ENCODE measurements at regions not wholly inside any gene's neighbourhood (a gene's known extent, or its start where the extent isn't known, plus 50 kb on each side); places are given as distances from the start of the nearest gene placed in this dataset.

DNA sequence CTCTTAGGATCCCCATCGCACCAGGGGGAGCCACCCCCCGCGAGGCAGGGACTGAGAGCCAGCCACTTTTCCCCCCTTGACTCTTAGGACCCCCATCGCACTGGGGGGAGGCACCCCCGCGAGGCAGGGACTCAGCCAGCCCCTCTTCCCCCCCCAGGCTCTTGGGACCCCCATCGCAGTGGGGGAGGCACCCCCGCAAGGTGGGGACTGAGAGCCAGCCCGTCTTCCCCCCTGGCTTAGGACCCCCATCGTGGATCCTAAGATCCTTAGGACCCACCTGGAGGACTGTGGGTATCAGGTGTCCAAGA is 365.2 kb upstream of the SPRY2 start:
- Histone ChIP-seq H3K36me3 (ENCODE audit: control insufficient read depth in 4 of 4, insufficient read depth in 3 of 4, low read depth in 1 of 4, low read length in 3 of 4) (no peaks in the 10 kb centered on the region), H3K4me3 (ENCODE audit: low read depth in 1 of 3, low read length in 3 of 3) (no peak overlapping the region), H3K27ac (ENCODE audit: low read depth in 1 of 2, low read length in 2 of 2) (no peak overlapping the region), H3K9ac (ENCODE audit: low read depth in 1 of 2, low read length in 2 of 2) (no peak overlapping the region), H3K9me3 (ENCODE audit: control insufficient read depth in 4 of 4, low read length in 3 of 4) (peaks cover 0 to 4% (median 0%) of the 10 kb centered on the region in 4 donors), H3K4me1 (ENCODE audit: control insufficient read depth in 4 of 4, insufficient read depth in 4 of 4, low read length in 3 of 4) (no peaks in the 10 kb centered on the region), H3K27me3 (ENCODE audit: control insufficient read depth in 4 of 4, insufficient read depth in 4 of 4, low read length in 3 of 4) (no peaks in the 10 kb centered on the region)
- 98% methylated on average over 10 of the region's 10 CpGs for WGBS
- TF ChIP-seq GABPA (IDR thresholded peaks at IDR 0.05 in 1 of 2, conservative IDR thresholded peaks at IDR 0.05 in 1 of 2) (no peak), FOXA2 (IDR thresholded peaks at IDR 0.05) (no peak), RXRA (IDR thresholded peaks at IDR 0.05) (no peak), JUND (IDR thresholded peaks at IDR 0.05) (no peak), NR2F2 (IDR thresholded peaks at IDR 0.05) (no peak), YY1 (IDR thresholded peaks at IDR 0.05) (no peak), HNF4A (conservative IDR thresholded peaks at IDR 0.05) (no peak), SP1 (IDR thresholded peaks at IDR 0.05) (no peak), FOXA1 (IDR thresholded peaks at IDR 0.05) (no peak)
- TF ChIP-seq, protein P1, sequence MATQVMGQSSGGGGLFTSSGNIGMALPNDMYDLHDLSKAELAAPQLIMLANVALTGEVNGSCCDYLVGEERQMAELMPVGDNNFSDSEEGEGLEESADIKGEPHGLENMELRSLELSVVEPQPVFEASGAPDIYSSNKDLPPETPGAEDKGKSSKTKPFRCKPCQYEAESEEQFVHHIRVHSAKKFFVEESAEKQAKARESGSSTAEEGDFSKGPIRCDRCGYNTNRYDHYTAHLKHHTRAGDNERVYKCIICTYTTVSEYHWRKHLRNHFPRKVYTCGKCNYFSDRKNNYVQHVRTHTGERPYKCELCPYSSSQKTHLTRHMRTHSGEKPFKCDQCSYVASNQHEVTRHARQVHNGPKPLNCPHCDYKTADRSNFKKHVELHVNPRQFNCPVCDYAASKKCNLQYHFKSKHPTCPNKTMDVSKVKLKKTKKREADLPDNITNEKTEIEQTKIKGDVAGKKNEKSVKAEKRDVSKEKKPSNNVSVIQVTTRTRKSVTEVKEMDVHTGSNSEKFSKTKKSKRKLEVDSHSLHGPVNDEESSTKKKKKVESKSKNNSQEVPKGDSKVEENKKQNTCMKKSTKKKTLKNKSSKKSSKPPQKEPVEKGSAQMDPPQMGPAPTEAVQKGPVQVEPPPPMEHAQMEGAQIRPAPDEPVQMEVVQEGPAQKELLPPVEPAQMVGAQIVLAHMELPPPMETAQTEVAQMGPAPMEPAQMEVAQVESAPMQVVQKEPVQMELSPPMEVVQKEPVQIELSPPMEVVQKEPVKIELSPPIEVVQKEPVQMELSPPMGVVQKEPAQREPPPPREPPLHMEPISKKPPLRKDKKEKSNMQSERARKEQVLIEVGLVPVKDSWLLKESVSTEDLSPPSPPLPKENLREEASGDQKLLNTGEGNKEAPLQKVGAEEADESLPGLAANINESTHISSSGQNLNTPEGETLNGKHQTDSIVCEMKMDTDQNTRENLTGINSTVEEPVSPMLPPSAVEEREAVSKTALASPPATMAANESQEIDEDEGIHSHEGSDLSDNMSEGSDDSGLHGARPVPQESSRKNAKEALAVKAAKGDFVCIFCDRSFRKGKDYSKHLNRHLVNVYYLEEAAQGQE (IDR thresholded peaks at IDR 0.05): no peak
- TF ChIP-seq, protein P2, sequence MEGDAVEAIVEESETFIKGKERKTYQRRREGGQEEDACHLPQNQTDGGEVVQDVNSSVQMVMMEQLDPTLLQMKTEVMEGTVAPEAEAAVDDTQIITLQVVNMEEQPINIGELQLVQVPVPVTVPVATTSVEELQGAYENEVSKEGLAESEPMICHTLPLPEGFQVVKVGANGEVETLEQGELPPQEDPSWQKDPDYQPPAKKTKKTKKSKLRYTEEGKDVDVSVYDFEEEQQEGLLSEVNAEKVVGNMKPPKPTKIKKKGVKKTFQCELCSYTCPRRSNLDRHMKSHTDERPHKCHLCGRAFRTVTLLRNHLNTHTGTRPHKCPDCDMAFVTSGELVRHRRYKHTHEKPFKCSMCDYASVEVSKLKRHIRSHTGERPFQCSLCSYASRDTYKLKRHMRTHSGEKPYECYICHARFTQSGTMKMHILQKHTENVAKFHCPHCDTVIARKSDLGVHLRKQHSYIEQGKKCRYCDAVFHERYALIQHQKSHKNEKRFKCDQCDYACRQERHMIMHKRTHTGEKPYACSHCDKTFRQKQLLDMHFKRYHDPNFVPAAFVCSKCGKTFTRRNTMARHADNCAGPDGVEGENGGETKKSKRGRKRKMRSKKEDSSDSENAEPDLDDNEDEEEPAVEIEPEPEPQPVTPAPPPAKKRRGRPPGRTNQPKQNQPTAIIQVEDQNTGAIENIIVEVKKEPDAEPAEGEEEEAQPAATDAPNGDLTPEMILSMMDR (IDR thresholded peaks at IDR 0.05; ENCODE audit: low read depth, low read length, missing input control): no peak
- TF ChIP-seq, protein P3, sequence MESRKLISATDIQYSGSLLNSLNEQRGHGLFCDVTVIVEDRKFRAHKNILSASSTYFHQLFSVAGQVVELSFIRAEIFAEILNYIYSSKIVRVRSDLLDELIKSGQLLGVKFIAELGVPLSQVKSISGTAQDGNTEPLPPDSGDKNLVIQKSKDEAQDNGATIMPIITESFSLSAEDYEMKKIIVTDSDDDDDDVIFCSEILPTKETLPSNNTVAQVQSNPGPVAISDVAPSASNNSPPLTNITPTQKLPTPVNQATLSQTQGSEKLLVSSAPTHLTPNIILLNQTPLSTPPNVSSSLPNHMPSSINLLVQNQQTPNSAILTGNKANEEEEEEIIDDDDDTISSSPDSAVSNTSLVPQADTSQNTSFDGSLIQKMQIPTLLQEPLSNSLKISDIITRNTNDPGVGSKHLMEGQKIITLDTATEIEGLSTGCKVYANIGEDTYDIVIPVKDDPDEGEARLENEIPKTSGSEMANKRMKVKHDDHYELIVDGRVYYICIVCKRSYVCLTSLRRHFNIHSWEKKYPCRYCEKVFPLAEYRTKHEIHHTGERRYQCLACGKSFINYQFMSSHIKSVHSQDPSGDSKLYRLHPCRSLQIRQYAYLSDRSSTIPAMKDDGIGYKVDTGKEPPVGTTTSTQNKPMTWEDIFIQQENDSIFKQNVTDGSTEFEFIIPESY (IDR thresholded peaks at IDR 0.05): no peak
- no peak for DNase-seq (ENCODE audit: low spot score)

DNA sequence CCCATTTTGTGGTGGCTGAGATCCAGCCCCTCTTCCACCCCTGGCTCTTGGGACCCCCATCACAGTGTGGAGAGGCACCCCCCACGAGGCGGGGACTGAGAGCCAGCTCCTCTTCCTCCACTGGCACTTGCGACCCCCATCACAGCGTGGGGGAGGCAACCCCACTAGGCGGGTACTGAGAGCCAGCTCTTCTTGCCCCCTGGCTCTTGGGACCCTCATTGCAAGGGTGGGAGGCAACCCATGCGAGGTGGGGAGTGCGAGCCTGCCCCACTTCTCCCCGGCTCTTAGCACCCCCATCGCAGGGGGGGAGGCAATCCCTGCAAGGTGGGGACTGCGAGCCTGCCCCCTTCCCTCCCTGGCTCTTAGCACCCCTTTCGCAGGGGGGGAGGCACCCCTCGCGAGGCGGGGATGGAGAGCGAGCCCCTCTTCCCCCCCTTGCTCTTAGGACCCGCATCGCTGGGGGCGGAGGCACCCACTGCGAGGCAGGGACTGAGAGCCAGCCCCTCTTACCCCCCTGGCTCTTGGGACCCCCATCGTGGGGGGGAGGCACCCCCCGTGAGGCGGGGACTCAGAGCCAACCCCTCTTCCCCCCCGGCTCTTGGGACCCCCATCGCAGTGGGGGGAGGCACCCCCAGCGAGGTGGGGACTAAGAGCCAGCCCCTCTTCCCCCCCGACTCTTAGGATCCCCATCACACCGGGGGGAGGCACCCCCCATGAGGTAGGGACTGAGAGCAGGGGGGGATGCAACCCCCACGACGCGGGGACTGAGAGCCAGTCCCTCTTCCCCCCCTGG is 364.6 kb upstream of the SPRY2 start:
- no peak overlapping the region for H3K27ac ChIP-seq (ENCODE audit: low read depth in 1 of 2, low read length in 2 of 2)
- DNase-seq (ENCODE audit: low spot score): no peak
- no peaks in the 10 kb centered on the region for H3K4me1 ChIP-seq (ENCODE audit: control insufficient read depth in 4 of 4, insufficient read depth in 4 of 4, low read length in 3 of 4)
- no peaks in the 10 kb centered on the region for H3K36me3 ChIP-seq (ENCODE audit: control insufficient read depth in 4 of 4, insufficient read depth in 3 of 4, low read depth in 1 of 4, low read length in 3 of 4)
- no peaks in the 10 kb centered on the region for H3K27me3 ChIP-seq (ENCODE audit: control insufficient read depth in 4 of 4, insufficient read depth in 4 of 4, low read length in 3 of 4)
- WGBS: 95% methylated on average over 30 of the region's 30 CpGs
- no peak overlapping the region for H3K9ac ChIP-seq (ENCODE audit: low read depth in 1 of 2, low read length in 2 of 2)
- H3K9me3 ChIP-seq (ENCODE audit: control insufficient read depth in 4 of 4, low read length in 3 of 4): peaks cover 0 to 4% (median 0%) of the 10 kb centered on the region in 4 donors
- no peak overlapping the region for H3K4me3 ChIP-seq (ENCODE audit: low read depth in 1 of 3, low read length in 3 of 3)
- TF ChIP-seq JUND (IDR thresholded peaks at IDR 0.05) (no peak), GABPA (IDR thresholded peaks at IDR 0.05 in 1 of 2, conservative IDR thresholded peaks at IDR 0.05 in 1 of 2) (no peak), YY1 (IDR thresholded peaks at IDR 0.05) (no peak), RXRA (IDR thresholded peaks at IDR 0.05) (no peak), RAD21 (IDR thresholded peaks at IDR 0.05) (no peak), FOXA1 (IDR thresholded peaks at IDR 0.05) (no peak), TAF1 (conservative IDR thresholded peaks at IDR 0.05) (no peak), EGR1 (IDR thresholded peaks at IDR 0.05; ENCODE audit: low read depth in 2 of 2) (no peak), HNF4G (IDR thresholded peaks at IDR 0.05) (no peak), FOXA2 (IDR thresholded peaks at IDR 0.05) (no peak)
- TF ChIP-seq, protein P1 (IDR thresholded peaks at IDR 0.05): no peak
- TF ChIP-seq, protein P2 (IDR thresholded peaks at IDR 0.05; ENCODE audit: low read depth, low read length, missing input control): no peak
- TF ChIP-seq, protein P4, sequence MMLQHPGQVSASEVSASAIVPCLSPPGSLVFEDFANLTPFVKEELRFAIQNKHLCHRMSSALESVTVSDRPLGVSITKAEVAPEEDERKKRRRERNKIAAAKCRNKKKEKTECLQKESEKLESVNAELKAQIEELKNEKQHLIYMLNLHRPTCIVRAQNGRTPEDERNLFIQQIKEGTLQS (IDR thresholded peaks at IDR 0.05): no peak
